GM19238 (cell line): ENCODE measurements at regions not wholly inside any gene's neighbourhood (a gene's known extent, or its start where the extent isn't known, plus 50 kb on each side); places are given as distances from the start of the nearest gene placed in this dataset.
"Not testable (repeated sequence)": the region's sequence is repeated elsewhere in the genome, so short reads cannot be mapped to it uniquely, and the experiment has no call there.

Experiments used
- DNase-seq: peaks from one replicate; pipeline ENCODE4 v3.0.0; 2011; ENCODE audit warnings: low spot score; ENCODE audit not compliant: insufficient read length

GRCh38 chr18:25568986-25569385 lies 217.0 kb upstream of the ZNF521 start:
- no peak for DNase-seq

- DNase-seq, result no peak
Measured at GRCh38 chr18:25563816-25564683, 212.1 kb upstream of the ZNF521 start.

- DNase-seq, result no peak
Measured at GRCh38 chr18:25563346-25563745, 211.4 kb upstream of the ZNF521 start.

- no peak for DNase-seq
Measured at GRCh38 chr18:25561918-25562317, 210.0 kb upstream of the ZNF521 start.

- DNase-seq, result no peak
Measured at GRCh38 chr18:25560369-25560768, 208.4 kb upstream of the ZNF521 start.

- no peak for DNase-seq
Measured at GRCh38 chr18:25557011-25557410, 205.0 kb upstream of the ZNF521 start.

GRCh38 chr18:25553631-25554263 lies 201.8 kb upstream of the ZNF521 start:
- no peak for DNase-seq

GRCh38 chr18:25544546-25545287 lies 192.8 kb upstream of the ZNF521 start:
- DNase-seq, result no peak

- no peak for DNase-seq
Measured at GRCh38 chr18:25538175-25538922, 186.4 kb upstream of the ZNF521 start.

GRCh38 chr18:25535495-25535894 lies 183.5 kb upstream of the ZNF521 start:
- no peak for DNase-seq

- no peak for DNase-seq
Measured at GRCh38 chr18:25534401-25534800, 182.4 kb upstream of the ZNF521 start.

- no peak for DNase-seq
Measured at GRCh38 chr18:25533218-25533617, 181.3 kb upstream of the ZNF521 start.

- no peak for DNase-seq
Measured at GRCh38 chr18:25531207-25531606, 179.2 kb upstream of the ZNF521 start.

- DNase-seq, result not testable (repeated sequence)
Measured at GRCh38 chr18:25525789-25526188, 173.8 kb upstream of the ZNF521 start.

GRCh38 chr18:25518716-25519053 lies 166.7 kb upstream of the ZNF521 start:
- peak; percentile 2 for DNase-seq

- no peak for DNase-seq
Measured at GRCh38 chr18:25517881-25518715, 166.1 kb upstream of the ZNF521 start.

GRCh38 chr18:25516747-25517498 lies 165.0 kb upstream of the ZNF521 start:
- DNase-seq, result no peak

GRCh38 chr18:25516121-25516520 lies 164.2 kb upstream of the ZNF521 start:
- no peak for DNase-seq

- no peak for DNase-seq
Measured at GRCh38 chr18:25510096-25510495, 158.1 kb upstream of the ZNF521 start.

GRCh38 chr18:25503567-25504081 lies 151.7 kb upstream of the ZNF521 start:
- no peak for DNase-seq
